GM19395 (cell line): ENCODE measurements at regions not wholly inside any gene's neighbourhood (a gene's known extent, or its start where the extent isn't known, plus 50 kb on each side); places are given as distances from the start of the nearest gene placed in this dataset.

Source experiments
- ATAC-seq: cut with Tn5 transposase; IDR thresholded peaks from one replicate; pipeline ENCODE4 v1.9.1; 2021; ENCODE audit warnings: mild to moderate bottlenecking, moderate library complexity; ENCODE audit not compliant: unreplicated experiment

GRCh38 chr1:108082738-108083562 is 117.2 kb downstream of the SLC25A24 start:
- no peak for ATAC-seq

GRCh38 chr1:108082001-108082400 is 117.0 kb upstream of the VAV3 start:
- no peak for ATAC-seq

GRCh38 chr1:108080448-108080847 is 115.5 kb upstream of the VAV3 start:
- ATAC-seq: no peak

- ATAC-seq: no peak
Measured at GRCh38 chr1:108079440-108080025, 114.6 kb upstream of the VAV3 start.

- no peak for ATAC-seq
Measured at GRCh38 chr1:108077991-108078390, 113.0 kb upstream of the VAV3 start.

- peak; percentile 71 for ATAC-seq
Measured at GRCh38 chr1:108075055-108075454, 110.1 kb upstream of the VAV3 start.

GRCh38 chr1:108072776-108073175 is 107.8 kb upstream of the VAV3 start:
- ATAC-seq: no peak

GRCh38 chr1:108072212-108072611 is 107.2 kb upstream of the VAV3 start:
- no peak for ATAC-seq

- no peak for ATAC-seq
Measured at GRCh38 chr1:108071601-108072000, 106.6 kb upstream of the VAV3 start.

GRCh38 chr1:108070662-108071061 is 105.7 kb upstream of the VAV3 start:
- no peak for ATAC-seq

GRCh38 chr1:108067884-108068540 is 103.0 kb upstream of the VAV3 start:
- no peak for ATAC-seq

GRCh38 chr1:108066808-108067207 is 101.8 kb upstream of the VAV3 start:
- ATAC-seq: no peak

GRCh38 chr1:108064255-108064654 is 99.3 kb upstream of the VAV3 start:
- no peak for ATAC-seq

- no peak for ATAC-seq
Measured at GRCh38 chr1:108063703-108064102, 98.7 kb upstream of the VAV3 start.

- ATAC-seq: no peak
Measured at GRCh38 chr1:108059945-108060344, 95.0 kb upstream of the VAV3 start.

GRCh38 chr1:108057541-108057940 is 92.6 kb upstream of the VAV3 start:
- no peak for ATAC-seq

GRCh38 chr1:108056436-108056990 is 91.5 kb upstream of the VAV3 start:
- no peak for ATAC-seq

- ATAC-seq: no peak
Measured at GRCh38 chr1:108055387-108055786, 90.4 kb upstream of the VAV3 start.

GRCh38 chr1:108054396-108054795 is 89.4 kb upstream of the VAV3 start:
- no peak for ATAC-seq

GRCh38 chr1:108053270-108054013 is 88.5 kb upstream of the VAV3 start:
- no peak for ATAC-seq
